ENCODE measurements at regions not wholly inside any gene's neighbourhood (a gene's known extent, or its start where the extent isn't known, plus 50 kb on each side); places are given as distances from the start of the nearest gene placed in this dataset.

DNA sequence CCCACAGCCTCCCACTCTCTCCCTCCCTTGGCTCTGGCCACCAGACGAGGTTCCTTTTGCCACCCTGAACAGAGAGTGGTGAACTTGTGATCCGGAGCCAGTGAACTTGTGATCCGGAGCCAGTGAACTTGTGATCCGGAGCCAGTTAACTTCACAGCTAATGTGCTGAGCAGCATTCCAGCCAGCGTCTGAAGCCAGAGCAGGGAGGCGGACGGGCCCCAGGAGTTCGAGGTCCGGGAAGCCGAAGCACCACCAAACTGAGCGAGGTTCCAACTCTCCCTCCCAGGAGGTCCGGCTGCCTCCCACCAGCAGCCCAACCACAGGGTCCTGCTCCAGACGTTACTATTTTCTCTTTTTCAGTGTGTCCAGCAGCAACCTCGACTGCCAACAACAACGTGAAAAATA is 85.8 kb downstream of the SYF2 start:
- ATAC-seq (no peak), DNase-seq (no peak)
- Histone ChIP-seq H3K4me3 (no peak overlapping the region), H3K27me3 (peaks cover 0 to 39% (median 8%) of the 10 kb centered on the region in 9 donors), H3K4me1 (no peaks in the 10 kb centered on the region), H3K36me3 (no peaks in the 10 kb centered on the region), H3K9me3 (no peaks in the 10 kb centered on the region), H3K27ac (no peak overlapping the region)
- intact Hi-C loops (cut with DNase I), result no loop called here
- no peak for TF ChIP-seq POLR2A (IDR thresholded peaks at IDR 0.05)
- 56 to 74% (median 66%) methylated on average over 14 to 15 of the region's 15 CpGs for WGBS, 4 donors

GRCh38 chr1:25145775-25146393 is 86.4 kb downstream of the SYF2 start:
- Histone ChIP-seq H3K27me3 (peaks cover 0 to 42% (median 8%) of the 10 kb centered on the region in 9 donors), H3K36me3 (no peaks in the 10 kb centered on the region), H3K4me3 (no peak overlapping the region), H3K4me1 (no peaks in the 10 kb centered on the region), H3K9me3 (no peaks in the 10 kb centered on the region), H3K27ac (no peak overlapping the region)
- WGBS, 4 donors, result 76 to 79% (median 77%) methylated on average over 17 of the region's 17 CpGs
- intact Hi-C loops (cut with DNase I), result no loop called here
- DNase-seq, result no peak
- ATAC-seq, result no peak
- TF ChIP-seq CTCF (IDR thresholded peaks at IDR 0.05) (no peak), POLR2A (IDR thresholded peaks at IDR 0.05) (no peak)

DNA sequence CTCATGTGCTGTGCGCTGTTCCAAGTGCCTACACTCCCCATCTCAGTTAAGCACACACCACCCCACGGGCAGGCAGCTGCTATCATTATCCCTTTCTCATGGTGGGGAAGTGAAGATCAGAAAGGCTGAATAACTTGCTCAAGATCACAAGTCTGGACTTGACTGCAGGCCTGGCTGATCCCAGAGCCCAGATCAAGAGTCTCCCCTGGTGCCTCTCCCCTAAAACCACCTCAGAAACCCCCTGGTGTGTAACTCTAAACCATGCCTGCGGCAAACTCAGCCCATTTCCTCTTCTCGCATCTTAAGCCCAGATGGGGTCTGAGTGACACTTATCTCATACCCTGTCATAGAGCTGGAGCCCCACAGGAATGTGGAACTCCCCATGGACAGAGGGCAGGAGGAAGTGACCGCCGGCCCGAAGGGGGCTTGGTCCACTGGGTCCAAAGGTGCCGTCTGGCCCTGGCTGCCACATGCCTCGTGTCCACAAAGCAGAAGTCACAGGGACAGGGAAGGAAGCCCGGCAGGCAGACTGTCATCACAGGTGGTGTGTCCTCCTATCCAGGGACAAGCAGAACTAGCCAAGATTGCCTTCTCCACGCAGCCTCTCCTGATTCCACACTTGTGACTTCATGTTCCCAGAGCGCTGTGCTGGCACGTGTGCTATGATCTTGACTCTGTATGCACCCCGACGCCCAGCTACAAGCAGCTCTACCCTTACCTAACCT is 92.1 kb downstream of the SYF2 start:
- TF ChIP-seq CTCF (IDR thresholded peaks at IDR 0.05), result no peak
- no peak for TF ChIP-seq POLR2A (IDR thresholded peaks at IDR 0.05)
- DNase-seq (peak in 1 of 5 donors; percentile 61), ATAC-seq (no peak)
- no peaks in the 10 kb centered on the region for H3K36me3 ChIP-seq
- H3K4me3 ChIP-seq, result no peak overlapping the region
- intact Hi-C loops (cut with DNase I), result no loop called here
- no peaks in the 10 kb centered on the region for H3K4me1 ChIP-seq
- WGBS, 4 donors, result 39 to 49% (median 44%) methylated on average over 15 of the region's 15 CpGs
- no peak overlapping the region for H3K27ac ChIP-seq
- H3K9me3 ChIP-seq, result no peaks in the 10 kb centered on the region
- H3K27me3 ChIP-seq, result peaks cover 0 to 48% (median 14%) of the 10 kb centered on the region in 9 donors

GRCh38 chr1:25137521-25138395 is 94.5 kb downstream of the SYF2 start:
- peaks cover 0 to 49% (median 14%) of the 10 kb centered on the region in 9 donors for H3K27me3 ChIP-seq
- no peak for DNase-seq
- 93 to 96% (median 95%) methylated on average over 2 of the region's 2 CpGs for WGBS, 4 donors

More at GRCh38 chr1:25137521-25138395, 94.5 kb downstream of the SYF2 start:
- intact Hi-C loops (cut with DNase I), result no loop called here
- Histone ChIP-seq H3K4me3 (no peak overlapping the region), H3K36me3 (no peaks in the 10 kb centered on the region), H3K4me1 (no peaks in the 10 kb centered on the region), H3K27ac (no peak overlapping the region), H3K9me3 (no peaks in the 10 kb centered on the region)
- TF ChIP-seq CTCF (IDR thresholded peaks at IDR 0.05), result no peak
- TF ChIP-seq POLR2A (IDR thresholded peaks at IDR 0.05), result no peak
- no peak for ATAC-seq
